ENCODE measurements at regions not wholly inside any gene's neighbourhood (a gene's known extent, or its start where the extent isn't known, plus 50 kb on each side); places are given as distances from the start of the nearest gene placed in this dataset.

DNA sequence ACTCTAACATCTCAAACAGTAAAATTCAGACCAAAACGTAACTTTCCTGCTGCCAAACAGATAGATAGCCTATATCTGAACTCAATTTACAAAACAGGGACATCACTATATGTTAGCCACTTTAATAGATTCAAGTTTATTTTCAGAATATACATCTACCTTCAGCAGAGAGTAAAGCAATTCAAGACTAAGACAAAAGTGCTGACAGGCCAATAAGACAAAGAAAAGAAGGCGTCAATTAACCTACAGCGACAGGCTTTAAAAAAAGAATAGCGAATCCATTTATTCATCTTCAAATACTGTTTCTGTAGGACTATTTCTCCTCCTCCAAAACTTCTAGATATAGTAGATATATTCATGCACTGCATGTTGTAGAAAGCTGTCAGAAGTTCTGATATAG, 333.0 kb downstream of the GRB14 start:
- DNase-seq = no peak

DNA sequence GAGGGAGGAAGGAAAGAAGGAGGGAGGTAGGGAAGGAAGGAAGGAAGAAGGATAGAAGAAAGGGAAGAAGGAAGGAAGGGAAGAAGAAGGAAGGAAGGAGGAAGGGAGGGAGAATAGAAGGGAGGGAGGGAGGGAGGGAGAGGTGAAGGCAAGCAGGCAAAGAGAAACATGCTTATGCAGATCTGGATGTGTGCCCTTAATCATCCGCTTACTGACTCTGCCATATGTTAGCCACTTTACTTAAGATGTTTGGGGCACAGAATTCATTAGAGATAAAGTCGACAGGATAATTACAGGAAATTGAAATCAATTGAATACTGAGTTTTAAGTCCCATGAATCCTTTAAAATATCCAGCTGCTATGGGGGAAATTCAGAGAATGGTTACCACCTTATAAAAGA, 334.2 kb downstream of the GRB14 start:
- DNase-seq = no peak

DNA sequence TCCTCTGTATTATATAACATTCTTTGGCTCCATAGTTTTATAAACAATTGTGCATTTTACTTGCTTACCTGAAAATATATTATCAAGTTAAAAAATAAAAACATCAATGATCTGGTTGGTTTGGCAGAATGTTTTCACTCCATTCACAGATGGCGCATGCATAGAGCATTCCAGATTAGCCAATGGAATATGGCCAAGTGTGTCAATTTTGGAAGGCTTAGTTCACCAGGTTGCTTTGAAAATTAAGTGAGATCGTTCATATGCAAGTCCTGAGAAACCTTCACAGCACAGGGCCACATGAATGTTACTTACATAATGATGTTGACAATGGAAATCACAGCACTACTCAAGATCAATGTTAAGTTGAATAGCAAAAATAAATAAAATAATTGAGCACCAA, 335.7 kb downstream of the GRB14 start:
- no peak for DNase-seq

DNA sequence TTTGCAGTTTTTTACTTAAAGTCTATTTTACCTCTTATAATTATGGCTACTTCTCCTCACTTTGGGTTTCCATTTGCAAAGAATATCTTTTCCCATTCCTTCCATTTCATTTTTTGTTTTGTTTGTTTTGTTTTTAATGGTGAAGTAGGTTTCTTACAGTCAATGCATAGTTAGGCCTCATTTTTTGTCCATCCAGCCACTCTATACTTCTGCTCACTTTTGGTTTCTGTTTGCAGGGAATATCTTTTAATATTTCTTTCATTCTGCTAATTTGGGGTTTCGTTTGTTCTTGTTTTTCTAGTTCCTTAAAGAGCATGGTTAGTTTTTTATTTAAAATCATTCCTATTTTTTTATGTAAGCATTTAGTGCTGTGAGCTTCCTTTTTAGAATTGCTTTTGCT, 339.4 kb downstream of the GRB14 start:
- DNase-seq = no peak

DNA sequence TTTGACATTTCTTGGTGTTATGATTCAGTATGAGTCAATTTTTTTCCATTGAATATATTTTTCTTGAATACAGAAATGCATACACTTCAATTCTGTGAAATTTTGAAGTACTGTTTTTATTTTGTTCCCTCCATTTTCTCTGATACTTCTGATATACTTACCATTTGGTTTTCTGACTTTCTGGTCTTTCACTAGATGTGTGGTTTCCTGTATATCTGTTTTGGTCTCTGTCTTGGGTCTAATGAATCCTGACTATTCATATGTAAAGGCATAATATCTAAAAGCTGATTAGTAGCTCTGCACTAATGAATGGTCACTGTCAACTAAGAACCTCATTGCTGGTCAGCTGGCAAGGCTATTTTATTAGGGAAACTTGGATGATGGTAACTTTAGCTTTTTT, 345.6 kb downstream of the GRB14 start:
- DNase-seq = no peak

DNA sequence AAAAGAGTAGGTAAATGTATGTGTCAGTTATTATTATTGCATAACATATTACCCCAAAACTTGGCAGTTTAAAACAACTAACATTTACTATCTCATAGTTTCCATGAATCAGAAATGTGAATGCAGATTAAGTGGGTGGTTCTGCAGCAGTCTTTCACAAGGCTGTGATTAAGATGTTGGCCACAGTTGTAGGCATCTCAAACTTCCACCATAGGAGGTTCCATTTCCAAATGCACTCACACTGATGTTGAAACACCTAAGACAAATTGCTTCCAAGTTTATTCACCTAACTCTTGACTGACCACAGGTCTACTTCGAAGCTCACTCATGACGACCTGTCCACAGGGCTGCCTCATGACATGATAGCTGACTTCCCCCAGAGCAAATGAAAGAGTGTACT, 360.8 kb downstream of the GRB14 start:
- no peak for DNase-seq

DNA sequence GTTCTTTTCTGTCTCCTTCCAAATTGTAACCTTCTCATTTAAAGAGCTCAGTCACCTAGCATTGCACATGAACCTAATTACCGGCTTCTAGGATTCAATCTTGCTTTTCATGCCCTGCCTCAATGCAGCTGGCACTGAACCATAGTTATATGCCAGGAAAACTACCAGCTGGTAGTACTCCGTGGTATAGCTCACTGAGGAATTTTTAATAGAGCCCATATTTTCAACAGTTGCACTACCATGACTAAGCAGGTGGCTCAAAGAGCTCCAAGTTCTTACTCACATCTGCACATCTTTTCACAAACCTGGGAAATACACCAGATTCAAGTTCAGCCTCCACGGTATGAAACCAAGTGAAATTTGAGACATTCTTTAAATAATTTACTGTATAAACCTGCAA, 363.5 kb downstream of the GRB14 start:
- no peak for DNase-seq

DNA sequence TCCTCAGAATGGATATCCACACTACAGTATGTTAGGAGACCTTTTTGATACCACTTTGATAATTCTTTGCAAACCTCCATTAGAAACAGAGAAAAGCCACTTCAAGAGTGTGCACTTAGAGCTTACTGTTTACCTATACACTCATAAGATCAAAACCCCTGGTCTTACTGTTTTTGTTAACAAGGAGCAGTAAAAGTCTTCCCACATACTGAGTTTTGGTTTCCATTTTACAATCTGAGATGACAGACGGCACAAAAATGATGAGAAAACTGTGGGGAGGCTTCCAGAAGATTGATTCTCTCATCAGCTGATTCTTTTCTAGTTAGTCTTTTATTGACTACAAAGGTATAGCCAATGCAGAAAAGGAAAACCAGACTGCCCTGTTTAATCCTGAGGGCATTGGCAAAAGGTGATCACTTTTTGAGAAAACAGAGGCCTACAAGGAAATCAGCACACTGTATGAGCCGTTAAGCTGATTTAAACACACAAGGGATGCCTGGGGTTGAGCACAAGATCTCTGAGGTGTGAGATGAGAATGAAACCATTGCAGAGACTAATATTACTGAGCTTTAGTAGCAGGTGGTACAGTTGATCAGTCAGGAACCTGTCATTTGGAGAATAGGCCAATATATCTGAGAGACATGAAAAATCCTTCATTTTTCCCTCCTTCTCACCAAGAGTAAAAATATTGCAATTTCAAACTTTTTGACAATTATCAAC, 368.6 kb downstream of the GRB14 start:
- no peak for DNase-seq

DNA sequence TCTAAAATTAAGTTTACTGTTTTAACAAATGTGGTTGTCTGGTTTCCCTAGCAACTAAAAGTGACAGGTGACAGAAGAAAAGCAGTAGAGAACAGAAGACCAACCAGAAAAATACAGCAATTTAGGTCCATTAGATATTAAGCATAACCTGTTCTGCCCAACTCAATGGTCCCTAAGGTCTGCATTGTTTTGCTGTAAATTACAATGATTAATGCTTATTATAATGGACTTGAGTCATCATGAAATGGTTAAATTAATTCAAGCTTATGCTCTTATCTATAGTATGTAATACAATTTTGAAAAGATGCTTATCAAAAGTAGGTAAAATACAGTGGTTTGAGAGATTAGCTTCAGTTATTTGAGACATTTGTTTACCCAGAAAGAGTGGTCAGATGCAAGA, 378.0 kb downstream of the GRB14 start:
- DNase-seq = no peak

DNA sequence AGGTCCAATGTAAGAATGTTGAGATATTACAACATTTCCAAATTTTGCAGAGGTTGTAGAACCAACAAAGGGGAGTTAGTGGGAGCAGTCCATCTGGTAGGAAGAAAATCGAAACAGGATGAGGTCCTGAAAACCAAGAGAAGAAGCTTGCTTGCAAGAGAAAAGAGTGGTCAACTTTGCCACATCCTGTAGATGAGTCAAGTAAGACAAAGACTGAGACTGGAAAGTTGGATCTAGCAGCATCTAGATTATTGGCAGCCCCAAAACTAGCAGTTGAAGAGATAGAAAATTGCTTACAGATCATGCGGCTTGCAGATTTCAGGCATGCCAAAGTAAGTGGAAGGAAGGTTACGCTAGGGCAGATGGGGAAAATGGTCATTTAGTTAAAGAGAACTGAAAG, 378.9 kb downstream of the GRB14 start:
- DNase-seq = no peak

DNA sequence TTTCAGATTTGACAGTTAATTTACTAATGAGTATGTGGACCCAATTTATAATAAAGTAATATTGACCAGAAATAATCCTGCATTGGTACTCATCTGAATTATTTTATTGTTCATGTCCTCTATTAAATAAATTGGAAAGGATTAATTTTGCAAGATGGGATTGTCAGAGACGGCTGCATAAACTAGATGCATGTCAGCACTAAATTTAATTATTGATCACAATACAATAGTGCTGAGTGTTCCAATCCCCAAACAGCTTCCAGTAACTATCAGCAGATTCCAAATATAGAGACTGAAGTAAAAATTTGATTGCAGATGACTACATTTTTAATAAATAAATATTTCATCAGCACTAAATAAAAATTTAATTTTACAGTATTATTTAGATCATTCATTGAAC, 387.2 kb downstream of the GRB14 start:
- no peak for DNase-seq

DNA sequence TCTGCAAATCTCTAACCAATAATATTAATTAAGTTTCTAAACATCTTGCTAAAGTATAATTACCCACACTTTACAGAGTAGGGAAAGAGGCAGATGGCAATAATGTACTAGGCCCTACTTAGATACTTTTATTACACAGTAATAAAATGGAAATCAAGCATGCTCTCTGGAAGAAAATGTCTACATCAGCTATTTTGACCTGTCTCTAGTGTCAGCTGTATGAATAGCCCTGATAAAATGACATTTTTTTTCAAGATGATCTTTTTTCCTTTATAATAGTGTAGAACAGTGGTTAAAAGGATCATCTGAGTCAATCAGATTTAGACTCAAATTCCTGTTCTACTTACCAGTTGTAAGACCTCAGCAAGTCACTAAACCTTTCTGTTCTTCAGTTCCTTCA, 397.3 kb downstream of the GRB14 start:
- no peak for DNase-seq

DNA sequence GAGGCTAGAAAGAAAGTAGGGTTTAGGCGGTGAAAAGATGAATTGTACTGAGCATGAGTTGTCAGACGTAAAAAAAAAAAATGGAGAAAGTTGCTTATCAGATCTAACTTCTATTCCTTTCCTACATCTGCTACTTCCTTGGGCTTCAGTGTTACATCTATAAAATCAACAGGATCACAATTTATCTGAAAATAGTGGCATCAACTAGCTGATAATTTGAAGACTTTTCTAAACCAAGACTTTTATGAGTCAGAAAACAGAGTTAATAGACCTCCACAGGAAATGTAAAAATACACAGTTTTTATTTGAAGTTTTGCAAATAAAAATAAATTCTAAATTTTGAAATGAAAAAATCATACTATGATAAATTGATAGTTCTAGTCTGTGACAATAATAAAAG, 399.8 kb downstream of the GRB14 start:
- no peak for DNase-seq

DNA sequence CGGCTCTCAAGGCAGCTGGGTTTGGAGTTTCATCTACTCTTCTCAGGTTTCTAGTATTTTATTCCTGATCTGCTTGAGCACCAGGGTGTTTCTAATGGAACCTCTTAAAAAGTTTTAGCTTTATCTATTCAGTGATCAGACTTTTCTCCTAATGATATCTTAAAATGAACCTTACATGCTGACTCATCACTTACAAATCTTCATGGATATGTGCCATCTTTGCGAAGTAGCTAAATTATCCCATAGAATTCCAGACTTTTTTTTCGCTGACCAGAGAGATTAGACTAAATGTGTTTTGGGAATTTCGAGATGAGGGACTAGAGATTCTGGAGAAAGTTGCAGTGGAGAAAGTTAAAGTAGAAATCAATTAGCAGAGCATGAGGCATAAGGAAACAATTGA, 401.0 kb downstream of the GRB14 start:
- DNase-seq = no peak

DNA sequence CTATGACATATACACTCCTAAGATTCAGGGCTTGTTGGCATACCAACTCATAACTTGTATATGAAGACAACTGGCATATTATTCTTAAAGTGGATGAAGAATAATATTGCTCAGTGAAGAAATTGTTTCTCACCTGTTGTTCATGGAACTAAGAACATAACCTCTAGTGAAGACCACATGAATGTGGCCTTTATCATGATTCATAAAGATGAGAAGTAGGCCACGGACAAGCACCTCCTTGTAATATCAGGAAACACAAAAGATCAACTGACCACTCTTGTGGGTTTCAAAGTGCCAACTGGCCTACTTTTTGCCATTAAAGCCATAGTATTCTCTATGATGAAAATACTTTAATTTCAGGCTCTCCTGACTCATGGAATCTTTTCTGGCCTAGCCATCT, 407.4 kb downstream of the GRB14 start:
- DNase-seq = no peak

DNA sequence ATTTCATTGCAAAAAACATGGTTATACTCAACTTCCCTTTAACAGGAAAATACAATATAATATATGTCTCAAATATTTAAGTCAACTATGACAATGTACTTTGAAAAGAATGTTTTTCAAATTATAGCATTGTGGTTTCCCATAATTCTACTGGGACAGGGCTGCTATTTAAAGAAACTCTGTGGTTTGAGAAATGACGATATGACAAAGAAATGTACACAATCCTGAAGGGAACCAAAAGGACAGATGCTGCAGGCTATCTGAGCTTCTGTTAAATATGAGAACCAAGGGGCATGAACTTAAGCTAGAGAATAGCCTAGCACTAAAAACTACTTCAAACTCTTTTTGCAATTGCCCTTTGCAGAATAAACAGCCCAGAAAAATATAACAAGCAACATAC, 415.9 kb downstream of the GRB14 start:
- no peak for DNase-seq

DNA sequence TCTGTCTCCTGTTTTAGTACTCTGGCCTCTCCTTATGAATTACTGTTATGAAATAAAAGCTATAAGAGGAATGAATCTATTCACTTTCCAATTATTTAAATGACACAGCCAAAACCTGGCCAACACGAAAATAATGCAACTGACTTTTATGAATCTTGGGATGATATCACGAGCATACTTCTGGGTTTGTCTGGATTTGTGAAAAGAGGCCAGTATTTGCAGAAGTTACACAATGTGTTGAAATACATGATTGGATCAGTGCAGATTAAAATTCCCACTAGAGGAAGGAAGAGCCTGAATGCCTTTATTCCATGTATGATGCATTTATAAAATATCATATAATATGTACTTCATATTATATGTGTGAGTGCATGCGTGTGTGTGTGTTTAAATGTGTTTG, 418.2 kb downstream of the GRB14 start:
- no peak for DNase-seq

DNA sequence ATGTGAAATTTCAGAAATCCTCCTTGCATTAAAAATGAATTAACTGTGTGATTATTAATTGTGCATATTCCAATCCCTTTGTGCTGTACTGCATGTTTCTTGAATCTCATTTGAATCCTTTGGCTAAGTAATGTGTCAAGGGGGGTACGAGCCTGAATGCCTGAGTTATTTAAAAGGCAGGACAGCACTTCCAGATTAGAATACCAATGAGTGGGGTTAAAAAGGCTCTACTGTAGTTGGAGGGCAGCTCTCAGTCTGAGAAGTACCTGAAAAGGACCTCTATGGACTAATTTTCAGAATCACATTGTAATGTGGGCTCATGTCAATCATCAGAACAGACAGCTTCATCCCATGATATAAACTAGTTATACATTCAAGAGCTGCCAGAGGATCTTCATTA, 423.0 kb downstream of the GRB14 start:
- no peak for DNase-seq

DNA sequence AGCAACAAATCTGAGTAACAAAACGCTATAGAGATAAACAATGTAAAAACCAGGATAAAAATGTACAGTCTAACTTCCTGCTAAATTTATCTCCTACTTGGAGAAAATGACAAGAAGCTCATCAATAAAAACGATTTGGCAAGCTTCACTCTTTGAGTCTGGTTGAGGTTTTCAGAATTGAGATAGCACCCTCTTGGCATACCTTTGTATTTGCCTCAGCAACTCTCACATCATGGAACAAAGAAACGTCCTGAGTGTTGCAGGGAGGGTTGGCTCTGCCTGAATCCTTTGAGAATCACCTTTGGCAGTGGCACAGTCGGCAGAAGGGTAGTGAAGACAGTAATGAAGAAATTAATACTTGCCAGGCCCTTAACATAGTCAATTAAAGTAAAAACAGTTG, 430.6 kb downstream of the GRB14 start:
- DNase-seq = no peak

DNA sequence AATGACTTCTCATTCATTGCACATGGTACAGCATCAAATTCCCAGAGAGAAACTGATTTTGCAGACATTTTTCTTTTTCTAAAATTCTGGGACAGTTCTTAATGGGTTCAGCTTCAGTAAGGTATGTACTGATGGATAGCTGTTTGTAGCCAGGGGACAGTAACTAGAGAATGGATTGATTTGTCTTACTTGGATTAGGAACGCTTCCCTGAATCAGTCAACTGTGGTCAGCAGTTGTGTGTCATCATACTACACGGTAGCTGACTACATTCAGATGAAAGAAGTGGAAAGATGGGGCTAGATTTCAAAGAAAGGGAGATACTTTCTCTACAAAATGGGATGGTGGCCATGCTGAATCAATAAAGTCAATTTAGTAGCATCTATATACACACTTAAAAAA, 431.4 kb downstream of the GRB14 start:
- DNase-seq = no peak

DNA sequence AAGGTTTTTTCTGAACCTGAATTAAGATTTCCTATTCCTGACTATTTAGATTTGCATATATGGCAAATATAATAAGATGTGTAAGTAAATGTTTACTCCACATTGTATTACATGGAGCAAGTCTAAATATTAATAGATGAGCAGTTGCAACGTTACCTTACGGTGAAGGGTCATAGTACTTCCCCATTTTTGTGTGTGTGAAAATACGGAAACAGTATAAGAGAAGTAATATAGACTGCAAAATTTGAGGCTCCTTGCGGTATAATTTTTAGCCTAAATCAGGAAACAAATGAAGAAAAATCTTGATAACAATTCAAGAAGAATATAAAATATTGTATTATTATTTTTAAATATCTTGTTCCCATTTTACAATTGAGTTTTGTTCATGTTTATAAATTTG, 434.2 kb downstream of the GRB14 start:
- DNase-seq = no peak

DNA sequence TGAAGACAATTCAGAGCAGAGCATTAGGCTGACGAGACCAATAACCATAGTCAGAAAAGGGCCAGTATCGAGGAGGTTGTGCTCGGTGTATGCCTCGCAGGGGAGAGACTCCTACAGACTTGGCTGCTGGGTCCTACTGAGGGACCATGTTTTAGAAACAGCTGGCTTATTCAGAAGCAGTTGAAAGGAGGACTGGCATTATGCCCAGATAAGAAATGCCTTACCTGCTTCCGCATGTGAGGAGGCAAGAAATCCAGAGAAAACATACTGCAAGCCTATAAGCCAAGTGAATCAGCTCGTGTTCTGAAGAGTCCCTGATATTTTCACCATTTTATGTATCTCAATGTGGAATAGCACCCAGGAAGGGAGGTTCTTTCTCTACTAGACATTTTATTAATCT, 434.7 kb downstream of the GRB14 start:
- DNase-seq = peak; percentile 40

DNA sequence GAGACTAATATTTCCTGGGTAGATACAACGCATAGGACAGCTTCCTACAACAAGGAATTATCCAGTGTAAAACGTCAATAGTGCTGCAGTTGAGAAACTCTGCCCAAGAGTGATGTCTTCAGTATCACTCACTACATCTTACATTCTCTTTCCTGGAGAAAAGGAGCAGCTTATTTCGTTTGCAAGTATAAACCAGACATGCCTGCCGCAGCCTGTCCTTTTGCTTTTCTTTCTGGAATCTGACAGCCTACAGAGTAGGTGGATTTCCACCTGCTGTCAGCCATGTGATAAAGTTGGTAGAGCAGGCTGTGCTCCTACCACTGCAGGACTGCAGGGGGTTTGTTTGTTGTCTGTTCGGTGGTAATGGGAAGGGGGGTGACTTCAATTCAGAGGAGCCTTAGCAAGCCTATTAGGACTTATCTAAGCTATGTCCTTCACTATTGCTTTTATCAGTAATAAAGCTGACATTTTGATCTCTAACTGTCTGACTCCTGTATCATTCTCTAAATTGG, 439.1 kb downstream of the GRB14 start:
- no peak for DNase-seq

DNA sequence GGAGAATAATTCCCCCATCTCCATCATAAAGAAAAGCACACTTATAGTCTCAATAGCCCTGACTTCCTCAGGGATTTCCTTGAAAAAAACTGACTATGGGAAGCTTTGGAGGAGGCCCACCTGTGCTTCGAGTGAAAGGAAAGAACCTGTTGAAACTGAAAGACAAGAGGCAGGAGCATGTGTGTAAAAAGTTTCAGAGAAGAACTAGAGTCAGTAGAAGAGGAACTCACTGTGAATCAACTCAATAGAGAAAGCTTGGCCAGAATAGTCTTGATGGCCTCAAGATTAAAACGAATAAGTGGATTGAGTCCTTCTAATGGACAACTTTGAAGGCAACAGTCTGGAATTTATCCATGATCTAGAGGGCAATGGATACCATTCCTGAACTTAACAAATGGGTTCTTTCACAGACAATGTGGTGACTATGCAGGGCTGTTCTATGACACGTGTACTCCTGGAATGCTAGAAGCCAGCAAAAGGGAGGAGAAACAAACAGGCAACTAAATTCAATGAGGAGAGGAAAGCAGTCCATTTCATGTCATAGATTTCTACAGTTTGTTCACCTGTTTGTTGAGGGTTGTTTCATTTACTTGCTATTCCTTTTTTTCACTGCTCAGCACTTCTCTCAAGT, 442.3 kb downstream of the GRB14 start:
- no peak for DNase-seq

DNA sequence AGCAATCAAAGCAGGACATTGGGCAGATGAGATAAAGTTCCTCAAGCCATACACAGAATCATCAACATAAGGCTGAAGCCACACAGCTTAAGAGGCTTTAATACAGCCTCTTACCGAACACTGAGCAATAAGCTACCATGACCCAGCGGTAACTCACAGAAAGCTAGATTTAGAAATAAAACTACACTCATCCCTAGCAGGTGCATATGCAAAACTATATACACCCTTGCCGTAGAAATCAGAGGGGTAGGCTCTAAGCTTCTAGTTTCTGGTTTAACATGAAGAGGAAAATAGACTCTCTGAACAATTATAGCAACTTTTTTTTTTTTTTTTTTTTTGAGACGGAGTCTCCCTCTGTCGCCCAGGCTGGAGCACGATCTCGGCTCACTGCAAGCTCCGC, 428.8 kb upstream of the FIGN start:
- no peak for DNase-seq
